HepG2 (cell line): ENCODE measurements at regions not wholly inside any gene's neighbourhood (a gene's known extent, or its start where the extent isn't known, plus 50 kb on each side); places are given as distances from the start of the nearest gene placed in this dataset.
A peak's percentile ranks its signal among the peaks of the same experiment; 100 is the strongest.

Experiments used
- AKNA ChIP-seq: sonication (generic); formaldehyde crosslinking; IDR thresholded peaks from 2 replicates; pipeline ENCODE4 v1.4.0; 2020; ENCODE audit warnings: missing genetic modification reagents, borderline replicate concordance
- CHCHD3 ChIP-seq: sonication (generic); formaldehyde crosslinking; IDR thresholded peaks from 2 replicates; pipeline ENCODE4 v1.8.0; 2022; ENCODE audit warnings: mild to moderate bottlenecking, missing genetic modification reagents, moderate library complexity
- CREB1 ChIP-seq, 2 experiments: fragments of 450-650 bp in 1 of 2; IDR thresholded peaks; 2 replicates each; pipeline ENCODE4 v1.6.1; 2016 to 2017; ENCODE audit warnings: control low read depth in 1 of 2, mild to moderate bottlenecking in 1 of 2, missing compliant biosample characterization in 1 of 2, missing genetic modification characterization in 1 of 2
- FOXA3 ChIP-seq: IDR thresholded peaks from 2 replicates; pipeline ENCODE4 v1.6.1; 2016; ENCODE audit warnings: missing genetic modification reagents, missing compliant biosample characterization
- FOXO1 ChIP-seq: sonication (generic); formaldehyde crosslinking; IDR thresholded peaks from 2 replicates; pipeline ENCODE4 v1.4.0; 2020; ENCODE audit warnings: missing genetic modification reagents
- HDAC1 ChIP-seq: sonication (generic); formaldehyde crosslinking; IDR thresholded peaks from 2 replicates; pipeline ENCODE4 v1.5.1; 2020; ENCODE audit warnings: mild to moderate bottlenecking, missing genetic modification reagents
- HDAC2 ChIP-seq: sonication (generic); formaldehyde crosslinking; IDR thresholded peaks from 2 replicates; pipeline ENCODE4 v1.4.0; 2020; ENCODE audit warnings: missing genetic modification reagents
- ISL2 ChIP-seq: sonication (generic); formaldehyde crosslinking; IDR thresholded peaks from 2 replicates; pipeline ENCODE4 v1.5.0; 2020; ENCODE audit warnings: missing genetic modification reagents
- KLF6 ChIP-seq: IDR thresholded peaks from 2 replicates; pipeline ENCODE4 v1.8.0; 2016; ENCODE audit warnings: missing biosample characterization, missing genetic modification reagents
- MTF2 ChIP-seq: sonication (generic); formaldehyde crosslinking; IDR thresholded peaks from 2 replicates; pipeline ENCODE4 v1.5.0; 2020; ENCODE audit warnings: missing genetic modification reagents, borderline replicate concordance
- RXRB ChIP-seq: IDR thresholded peaks from 2 replicates; pipeline ENCODE4 v1.6.1; 2016; ENCODE audit warnings: borderline replicate concordance, missing genetic modification reagents, missing compliant biosample characterization
- SRF ChIP-seq: IDR thresholded peaks from 2 replicates; pipeline ENCODE4 v1.6.1; 2011; ENCODE audit warnings: mild to moderate bottlenecking, low read depth, low read length, moderate library complexity
- TBP ChIP-seq: sonication (generic); formaldehyde crosslinking; IDR thresholded peaks from 2 replicates; pipeline ENCODE4 v1.5.0; 2020; ENCODE audit warnings: missing genetic modification reagents
- YEATS4 ChIP-seq: sonication (generic); formaldehyde crosslinking; IDR thresholded peaks from 2 replicates; pipeline ENCODE4 v1.4.0; 2020; ENCODE audit warnings: missing genetic modification reagents, borderline replicate concordance
- ZBTB21 ChIP-seq: sonication (generic); formaldehyde crosslinking; IDR thresholded peaks from 2 replicates; pipeline ENCODE4 v1.4.0; 2020; ENCODE audit warnings: missing genetic modification reagents
- ZBTB8A ChIP-seq: sonication (generic); formaldehyde crosslinking; IDR thresholded peaks from 2 replicates; pipeline ENCODE4 v1.4.0; 2020; ENCODE audit warnings: mild to moderate bottlenecking, low read depth, missing genetic modification reagents, borderline replicate concordance
- ZNF121 ChIP-seq: sonication (generic); formaldehyde crosslinking; IDR thresholded peaks from 2 replicates; pipeline ENCODE4 v1.5.0; 2020; ENCODE audit warnings: mild to moderate bottlenecking, missing genetic modification reagents
- ZNF383 ChIP-seq: sonication (generic); formaldehyde crosslinking; IDR thresholded peaks from 2 replicates; pipeline ENCODE4 v1.4.0; 2020; ENCODE audit warnings: missing genetic modification reagents, mild to moderate bottlenecking, borderline replicate concordance
- ZNF570 ChIP-seq: sonication (generic); formaldehyde crosslinking; IDR thresholded peaks from 2 replicates; pipeline ENCODE4 v1.4.0; 2020; ENCODE audit warnings: mild to moderate bottlenecking, missing genetic modification reagents, borderline replicate concordance
- ZNF703 ChIP-seq: sonication (generic); formaldehyde crosslinking; IDR thresholded peaks from 2 replicates; pipeline ENCODE4 v1.5.1; 2020; ENCODE audit warnings: missing genetic modification reagents, mild to moderate bottlenecking, moderate library complexity, borderline replicate concordance
- ZNF839 ChIP-seq: sonication (generic); formaldehyde crosslinking; IDR thresholded peaks from 2 replicates; pipeline ENCODE4 v1.4.0; 2020; ENCODE audit warnings: missing genetic modification reagents, mild to moderate bottlenecking, borderline replicate concordance
- TF ChIP-seq, protein P1 (sequence below), 2 experiments: fragments of 450-650 bp in 1 of 2; sonication (generic) in 1 of 2; formaldehyde crosslinking; IDR thresholded peaks; 2 replicates each; pipeline versions ENCODE4 v1.5.0 to v1.8.0; 2020 to 2022; ENCODE audit warnings: mild to moderate bottlenecking in 1 of 2, missing genetic modification reagents in 1 of 2
- TF ChIP-seq, protein P2 (sequence below): IDR thresholded peaks from 2 replicates; pipeline ENCODE4 v1.6.1; 2016
- TF ChIP-seq, protein P3 (sequence below): sonication (generic); formaldehyde crosslinking; IDR thresholded peaks from 2 replicates; pipeline ENCODE4 v1.5.0; 2020; ENCODE audit warnings: missing genetic modification reagents

DNA sequence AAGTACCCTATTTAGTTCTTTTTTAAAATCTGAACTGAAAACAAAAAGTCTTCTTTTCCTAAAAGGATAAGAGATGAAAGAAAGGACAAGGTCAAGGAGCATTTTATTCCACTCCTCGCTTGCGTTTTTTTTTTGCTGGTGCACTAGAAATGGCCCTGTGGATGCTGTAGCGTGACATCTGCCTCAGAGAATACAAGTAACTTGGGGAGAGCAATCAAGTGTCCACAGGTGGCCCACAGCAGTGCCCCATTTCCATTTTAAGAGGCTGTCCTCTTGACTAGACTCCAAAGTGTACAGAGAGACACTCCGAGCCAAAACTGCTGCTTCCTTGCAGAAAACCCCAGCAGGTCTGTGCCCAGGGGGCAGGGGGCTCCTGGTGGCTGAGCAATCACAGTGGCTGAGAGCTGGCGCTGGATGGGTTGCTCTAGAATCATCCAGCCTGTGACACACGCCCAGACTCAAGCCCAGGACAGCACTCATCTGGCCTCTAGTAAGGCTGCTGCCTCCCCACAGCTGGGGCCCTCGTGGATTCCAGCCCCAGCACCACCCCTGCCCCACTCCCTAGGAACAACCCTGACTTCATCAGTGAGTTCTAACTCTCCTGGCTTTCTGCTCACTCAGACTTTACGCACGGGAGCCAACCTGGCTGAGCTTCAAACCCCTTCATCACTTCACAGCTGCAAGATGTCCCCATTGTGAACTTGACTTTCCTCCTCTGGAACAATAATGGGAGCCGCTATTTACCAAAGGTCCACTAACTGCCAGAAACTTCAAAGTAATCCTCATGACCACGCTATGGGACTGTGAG, 71.1 kb upstream of the SPATA12 start (continued):
- no peak for TF ChIP-seq ZBTB8A
- TF ChIP-seq YEATS4 (CRISPR knock-in tag), result no peak
- TF ChIP-seq AKNA (CRISPR knock-in tag), result no peak
- peak; percentile 28; the same call in 1 of the 2 replicates for TF ChIP-seq HDAC1
- TF ChIP-seq ZNF703 (CRISPR knock-in tag), result 0 out of 2 replicates have a peak, but pooled peaks have one; percentile 72
- TF ChIP-seq, protein P1, sequence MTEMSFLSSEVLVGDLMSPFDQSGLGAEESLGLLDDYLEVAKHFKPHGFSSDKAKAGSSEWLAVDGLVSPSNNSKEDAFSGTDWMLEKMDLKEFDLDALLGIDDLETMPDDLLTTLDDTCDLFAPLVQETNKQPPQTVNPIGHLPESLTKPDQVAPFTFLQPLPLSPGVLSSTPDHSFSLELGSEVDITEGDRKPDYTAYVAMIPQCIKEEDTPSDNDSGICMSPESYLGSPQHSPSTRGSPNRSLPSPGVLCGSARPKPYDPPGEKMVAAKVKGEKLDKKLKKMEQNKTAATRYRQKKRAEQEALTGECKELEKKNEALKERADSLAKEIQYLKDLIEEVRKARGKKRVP (CRISPR knock-in tag; IDR thresholded peaks at IDR 0.05), result 0 out of 4 replicates have a peak, but pooled peaks of 1 of the 2 experiments have one; percentile 23
- peak; percentile 87 for TF ChIP-seq FOXA3 (CRISPR knock-in tag)
- TF ChIP-seq CREB1 (IDR thresholded peaks at IDR 0.05), result no peak
- TF ChIP-seq CREB1 (CRISPR knock-in tag; IDR thresholded peaks at IDR 0.05), result no peak
- no peak for TF ChIP-seq CHCHD3 (CRISPR knock-in tag)
- TF ChIP-seq, protein P2, sequence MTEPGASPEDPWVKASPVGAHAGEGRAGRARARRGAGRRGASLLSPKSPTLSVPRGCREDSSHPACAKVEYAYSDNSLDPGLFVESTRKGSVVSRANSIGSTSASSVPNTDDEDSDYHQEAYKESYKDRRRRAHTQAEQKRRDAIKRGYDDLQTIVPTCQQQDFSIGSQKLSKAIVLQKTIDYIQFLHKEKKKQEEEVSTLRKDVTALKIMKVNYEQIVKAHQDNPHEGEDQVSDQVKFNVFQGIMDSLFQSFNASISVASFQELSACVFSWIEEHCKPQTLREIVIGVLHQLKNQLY (CRISPR knock-in tag), result peak; percentile 60; the same call in 1 of the 2 replicates
- TF ChIP-seq ZNF121, result no peak
- TF ChIP-seq RXRB (CRISPR knock-in tag), result peak; percentile 63
- no peak for TF ChIP-seq TBP (CRISPR knock-in tag)
- no peak for TF ChIP-seq ZNF839
- no peak for TF ChIP-seq ZBTB21 (CRISPR knock-in tag)
- peak; percentile 51; the same call in 1 of the 2 replicates for TF ChIP-seq ISL2 (CRISPR knock-in tag)
- TF ChIP-seq ZNF570 (CRISPR knock-in tag), result no peak
- peak; percentile 68 for TF ChIP-seq HDAC2 (CRISPR knock-in tag)
- TF ChIP-seq, protein P3, sequence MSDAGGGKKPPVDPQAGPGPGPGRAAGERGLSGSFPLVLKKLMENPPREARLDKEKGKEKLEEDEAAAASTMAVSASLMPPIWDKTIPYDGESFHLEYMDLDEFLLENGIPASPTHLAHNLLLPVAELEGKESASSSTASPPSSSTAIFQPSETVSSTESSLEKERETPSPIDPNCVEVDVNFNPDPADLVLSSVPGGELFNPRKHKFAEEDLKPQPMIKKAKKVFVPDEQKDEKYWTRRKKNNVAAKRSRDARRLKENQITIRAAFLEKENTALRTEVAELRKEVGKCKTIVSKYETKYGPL, result no peak
- TF ChIP-seq ZNF383 (CRISPR knock-in tag), result no peak
- TF ChIP-seq SRF, result no peak
- TF ChIP-seq FOXO1, result peak; percentile 21; the same call in 1 of the 2 replicates
- no peak for TF ChIP-seq MTF2 (CRISPR knock-in tag)
- no peak for TF ChIP-seq KLF6
